H1 (cell line): ENCODE measurements at regions not wholly inside any gene's neighbourhood (a gene's known extent, or its start where the extent isn't known, plus 50 kb on each side); places are given as distances from the start of the nearest gene placed in this dataset.

ENCODE experiments used
- CTCF ChIA-PET: fragments of 300-600 bp; sonication (Branson Sonifier 250); formaldehyde crosslinking; loops from one replicate; lab custom pipeline; 2021; ENCODE audit not compliant: partially characterized antibody; lab: Charles Lee
- POLR2A ChIA-PET: fragments of 300-600 bp; sonication (Branson Sonifier 250); formaldehyde crosslinking; loops from one replicate; lab custom pipeline; 2021; ENCODE audit warnings: inconsistent platforms; ENCODE audit not compliant: partially characterized antibody; lab: Charles Lee
- DNase-seq, 2 experiments: peaks; one replicate each; pipeline versions ENCODE4 v3.0.0 to v3.0.0-alpha.2; 2010 to 2022; ENCODE audit warnings: low spot score in 2 of 2, low read depth in 1 of 2, mixed read lengths in 1 of 2
- FAIRE-seq: peaks from 2 replicates; lab custom pipeline; 2011; peaks lifted over from hg19 to GRCh38; lab: Jason Lieb, UNC
- H2AFZ ChIP-seq: 2 replicates; pipeline ENCODE4 v1.8.1; 2012; ENCODE audit warnings: low read length, inconsistent platforms
- H2AK5ac ChIP-seq: 2 replicates; pipeline ENCODE4 v1.6.1; 2013; ENCODE audit warnings: low read depth, low read length
- H2BK120ac ChIP-seq: replicated peaks from 2 replicates; pipeline ENCODE3; 2013; ENCODE audit warnings: low read depth, low read length, inconsistent platforms
- H2BK12ac ChIP-seq: 2 replicates; pipeline ENCODE4 v1.6.1; 2013; ENCODE audit warnings: low read depth, low read length
- H2BK15ac ChIP-seq: 2 replicates; pipeline ENCODE4 v1.6.1; 2013; ENCODE audit warnings: low read length
- H2BK20ac ChIP-seq: 2 replicates; pipeline ENCODE4 v1.6.1; 2013; ENCODE audit warnings: low read length
- H2BK5ac ChIP-seq: 2 replicates; pipeline ENCODE4 v1.6.1; 2013; ENCODE audit warnings: low read depth, low read length
- H3K14ac ChIP-seq: 2 replicates; pipeline ENCODE4 v1.6.1; 2013; ENCODE audit warnings: inconsistent platforms; ENCODE audit not compliant: insufficient read length
- H3K18ac ChIP-seq: 2 replicates; pipeline ENCODE4 v1.6.1; 2013; ENCODE audit warnings: low read length; ENCODE audit errors: extremely low read depth
- H3K23ac ChIP-seq: 2 replicates; pipeline ENCODE4 v1.6.1; 2013; ENCODE audit warnings: inconsistent platforms; ENCODE audit not compliant: insufficient read length
- H3K23me2 ChIP-seq: 2 replicates; pipeline ENCODE4 v1.6.1; 2013; ENCODE audit warnings: low read depth, low read length
- H3K27ac ChIP-seq: 2 replicates; pipeline ENCODE4 v1.6.1; 2011; ENCODE audit warnings: low read depth, low read length, inconsistent platforms
- H3K27me3 ChIP-seq, 4 experiments: replicated peaks in 1 of 4; 1 replicate in 1 of 4; 2 replicates in 3 of 4; pipeline versions ENCODE4 v1.6.1 to v1.8.1; 2011 to 2013; ENCODE audit warnings: low read length in 3 of 4, mild to moderate bottlenecking in 3 of 4, inconsistent platforms in 2 of 4, mixed read lengths in 2 of 4, moderate library complexity in 1 of 4; ENCODE audit not compliant: control insufficient read depth in 3 of 4, insufficient read depth in 3 of 4; ENCODE audit errors: extremely low read depth in 1 of 4
- H3K36me3 ChIP-seq, 4 experiments: 2 replicates each; pipeline versions ENCODE4 v1.6.1 to v1.8.1; 2011 to 2013; ENCODE audit warnings: mild to moderate bottlenecking in 4 of 4, low read length in 3 of 4, moderate library complexity in 2 of 4, control low read depth in 1 of 4, inconsistent platforms in 1 of 4; ENCODE audit not compliant: insufficient read depth in 4 of 4, control insufficient read depth in 2 of 4
- H3K4ac ChIP-seq: replicated peaks from 2 replicates; pipeline ENCODE3; 2013; ENCODE audit warnings: low read length, low read depth, mixed read lengths, inconsistent platforms; ENCODE audit not compliant: insufficient read length
- H3K4me1 ChIP-seq, 4 experiments: replicated peaks in 1 of 4; 1 replicate in 1 of 4; 2 replicates in 3 of 4; pipeline versions ENCODE4 v1.6.1 to v1.8.1; 2011 to 2013; ENCODE audit warnings: low read length in 3 of 4, inconsistent platforms in 2 of 4, mixed read lengths in 1 of 4; ENCODE audit not compliant: insufficient read depth in 4 of 4, control insufficient read depth in 3 of 4
- H3K4me2 ChIP-seq, 2 experiments: 2 replicates each; pipeline versions ENCODE4 v1.6.1 to v1.8.1; 2011 to 2013; ENCODE audit warnings: low read depth in 2 of 2, low read length in 2 of 2, control low read depth in 1 of 2, inconsistent platforms in 1 of 2, mild to moderate bottlenecking in 1 of 2; ENCODE audit not compliant: insufficient read depth in 1 of 2
- H3K4me3 ChIP-seq, 4 experiments: fragments of 200-600, 300-600 bp in 1 of 4; sonication (generic), shearing (Covaris generic), sonication (Bioruptor Twin) in 1 of 4; 2 replicates each; pipeline versions ENCODE4 v1.5.1 to v1.8.1; 2011 to 2016; ENCODE audit warnings: low read length in 4 of 4, low read depth in 3 of 4, control low read depth in 2 of 4, inconsistent platforms in 2 of 4, mild to moderate bottlenecking in 2 of 4, mixed read lengths in 1 of 4, moderate library complexity in 1 of 4; ENCODE audit not compliant: insufficient read depth in 2 of 4; ENCODE audit errors: extremely low read depth in 1 of 4
- H3K56ac ChIP-seq: replicated peaks from 2 replicates; pipeline ENCODE3; 2013; ENCODE audit warnings: low read depth, mild to moderate bottlenecking, mixed read lengths, low read length, inconsistent platforms; ENCODE audit not compliant: insufficient read length
- H3K79me1 ChIP-seq: 2 replicates; pipeline ENCODE4 v1.6.1; 2013; ENCODE audit warnings: low read depth, low read length, control low read depth
- H3K79me2 ChIP-seq, 2 experiments: 2 replicates each; pipeline versions ENCODE4 v1.6.1 to v1.8.1; 2012 to 2013; ENCODE audit warnings: low read length in 2 of 2, mild to moderate bottlenecking in 2 of 2, inconsistent platforms in 1 of 2; ENCODE audit not compliant: insufficient read depth in 2 of 2, control insufficient read depth in 1 of 2
- H3K9ac ChIP-seq, 4 experiments: replicated peaks in 1 of 4; 1 replicate in 1 of 4; 2 replicates in 3 of 4; pipeline versions ENCODE4 v1.6.1 to v1.8.1; 2011 to 2013; ENCODE audit warnings: low read depth in 3 of 4, low read length in 3 of 4, control low read depth in 2 of 4, mild to moderate bottlenecking in 2 of 4, moderate library complexity in 2 of 4, inconsistent platforms in 1 of 4; ENCODE audit errors: extremely low read depth in 1 of 4
- H3K9me3 ChIP-seq, 2 experiments: 2 replicates each; pipeline versions ENCODE4 v1.6.1 to v1.8.1; 2012 to 2013; ENCODE audit warnings: mild to moderate bottlenecking in 2 of 2, moderate library complexity in 2 of 2, control low read depth in 1 of 2, inconsistent platforms in 1 of 2, low read depth in 1 of 2, low read length in 1 of 2, mixed read lengths in 1 of 2; ENCODE audit not compliant: insufficient read depth in 2 of 2
- H4K20me1 ChIP-seq, 2 experiments: replicated peaks in 1 of 2; 2 replicates each; pipeline versions ENCODE3 to v1.8.1; 2011 to 2013; ENCODE audit warnings: inconsistent platforms in 2 of 2, low read length in 2 of 2, mild to moderate bottlenecking in 1 of 2; ENCODE audit not compliant: insufficient read depth in 2 of 2, control insufficient read depth in 1 of 2
- H4K5ac ChIP-seq: 2 replicates; pipeline ENCODE4 v1.6.1; 2013; ENCODE audit warnings: low read length, low read depth, mixed read lengths, inconsistent platforms; ENCODE audit not compliant: insufficient read length
- H4K8ac ChIP-seq: 2 replicates; pipeline ENCODE4 v1.8.0; 2013; ENCODE audit warnings: mild to moderate bottlenecking, moderate library complexity, low read length, inconsistent platforms; ENCODE audit not compliant: insufficient read depth; ENCODE audit errors: extremely low read depth
- H4K91ac ChIP-seq: replicated peaks from 2 replicates; pipeline ENCODE3; 2013; ENCODE audit warnings: low read length, mixed read lengths, inconsistent platforms; ENCODE audit not compliant: insufficient read length
- CEBPB ChIP-seq: IDR thresholded peaks from 2 replicates; pipeline ENCODE4 v1.6.1; 2012; ENCODE audit warnings: low read depth, low read length
- CHD2 ChIP-seq: IDR thresholded peaks from 2 replicates; pipeline ENCODE4 v1.6.1; 2012; ENCODE audit warnings: low read length, improper control_type of control experiment
- PHF8 ChIP-seq: fragments of 200-600 bp; sonication (generic); conservative IDR thresholded peaks from 2 replicates; pipeline ENCODE4 v1.7.1; 2012; ENCODE audit warnings: low read depth, mild to moderate bottlenecking, inconsistent platforms, low read length, moderate library complexity
- RXRA ChIP-seq: IDR thresholded peaks from 2 replicates; pipeline ENCODE4 v1.6.1; 2011; ENCODE audit warnings: low read depth, mild to moderate bottlenecking, low read length, moderate library complexity; ENCODE audit not compliant: insufficient read depth
- SP4 ChIP-seq: IDR thresholded peaks from 2 replicates; pipeline ENCODE4 v1.6.1; 2012; ENCODE audit warnings: low read length, inconsistent platforms
- SUZ12 ChIP-seq: fragments of 200-600 bp; sonication (generic); IDR thresholded peaks from 2 replicates; pipeline ENCODE4 v1.6.1; 2012; ENCODE audit warnings: mild to moderate bottlenecking, inconsistent platforms, low read length, moderate library complexity, mixed read lengths
- WGBS, 2 experiments: shearing (Covaris generic) in 1 of 2; methylation state at CpG; one replicate each; pipeline versions ENCODE4 v1.1.6 to v1.1.7; 2013 to 2015; ENCODE audit warnings: low lambda C conversion rate in 2 of 2, mixed read lengths in 2 of 2, inconsistent platforms in 1 of 2, low coverage in 1 of 2, missing lambda C conversion rate in 1 of 2; ENCODE audit not compliant: insufficient replicate concordance in 2 of 2, insufficient coverage in 1 of 2, insufficient read length in 1 of 2; ENCODE audit errors: extremely low coverage in 1 of 2, missing lambda C conversion rate in 1 of 2; 5-methylcytosine and 5-hydroxymethylcytosine counted together

- FAIRE-seq, result no peak
- peak overlapping the region; percentile 30 for H4K91ac ChIP-seq
- H2BK5ac ChIP-seq, result no peak overlapping the region
- no peaks in the 10 kb centered on the region for H3K4me1 ChIP-seq
- no peak overlapping the region for H2AFZ ChIP-seq
- 92% methylated on average over 5 of the region's 5 CpGs; no CpG with 5 or more reads in 1 of the 2 experiments for WGBS, 2 experiments
- H3K79me1 ChIP-seq, result no peaks in the 10 kb centered on the region
- no peak overlapping the region for H3K27ac ChIP-seq
- H4K20me1 ChIP-seq, result peaks cover 0 to 6% of the 10 kb centered on the region in 2 experiments
- H3K79me2 ChIP-seq, result no peaks in the 10 kb centered on the region
- H3K23me2 ChIP-seq, result peaks cover 9% of the 10 kb centered on the region; the same call in 1 of the 2 replicates
- H3K9ac ChIP-seq, result no peak overlapping the region
- no peak overlapping the region for H3K4me2 ChIP-seq
- no peak overlapping the region for H4K8ac ChIP-seq
- no peak overlapping the region for H3K14ac ChIP-seq
- no peak overlapping the region for H3K4ac ChIP-seq
- H3K4me3 ChIP-seq, result no peak overlapping the region
- H3K27me3 ChIP-seq, result no peaks in the 10 kb centered on the region
- no peaks in the 10 kb centered on the region for H3K9me3 ChIP-seq
- H2AK5ac ChIP-seq, result peak overlapping the region; percentile 60; the same call in 1 of the 2 replicates
- no peak overlapping the region for H4K5ac ChIP-seq
- CTCF ChIA-PET, result no interaction called here
- H3K18ac ChIP-seq, result no peak overlapping the region
- H3K56ac ChIP-seq, result peak overlapping the region; percentile 96
- H3K36me3 ChIP-seq, result no peaks in the 10 kb centered on the region
- no peak overlapping the region for H2BK120ac ChIP-seq
- no peak for TF ChIP-seq CEBPB
- TF ChIP-seq SUZ12, result no peak
- no peak for TF ChIP-seq PHF8
- no peak for TF ChIP-seq SP4
- TF ChIP-seq CHD2, result no peak
- TF ChIP-seq RXRA, result no peak
- TF ChIP-seq, all 59 proteins: peak for 0
- Histone ChIP-seq H3K23ac (no peak overlapping the region), H2BK15ac (no peak overlapping the region), H2BK12ac (no peak overlapping the region), H2BK20ac (no peak overlapping the region)
- POLR2A ChIA-PET, result no interaction called here
- DNase-seq, result no peak
Measured at GRCh38 chr16:26542198-26542597, 524.5 kb upstream of the C16orf82 start.
